NCI-H2029 (cell line): ENCODE measurements at regions not wholly inside any gene's neighbourhood (a gene's known extent, or its start where the extent isn't known, plus 50 kb on each side); places are given as distances from the start of the nearest gene placed in this dataset.
"Not testable (repeated sequence)": the region's sequence is repeated elsewhere in the genome, so short reads cannot be mapped to it uniquely, and the experiment has no call there.

ENCODE experiments used
- DNase-seq: peaks from one replicate; lab custom pipeline; 2025; lab: John Stamatoyannopoulos, UW

DNA sequence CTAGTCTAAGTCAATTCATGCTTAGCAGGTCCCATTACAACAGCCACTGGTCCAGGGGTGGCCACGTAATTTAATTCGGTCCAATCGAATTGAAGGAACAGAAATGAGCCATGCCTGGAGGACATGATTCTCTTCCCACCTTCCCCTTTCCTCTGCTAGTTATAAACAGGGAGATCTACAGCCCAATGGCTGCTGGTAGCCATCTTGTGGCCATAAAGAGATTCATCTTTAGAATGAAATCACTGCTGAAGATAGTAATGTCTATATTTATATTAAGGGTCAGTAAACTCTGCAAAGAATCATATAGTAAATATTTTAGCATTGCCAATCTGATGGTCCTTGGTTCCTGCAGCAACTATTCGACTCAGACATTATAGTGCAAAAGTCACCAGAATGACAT is 530.6 kb downstream of the TTLL7 start:
- DNase-seq = not testable (repeated sequence)

DNA sequence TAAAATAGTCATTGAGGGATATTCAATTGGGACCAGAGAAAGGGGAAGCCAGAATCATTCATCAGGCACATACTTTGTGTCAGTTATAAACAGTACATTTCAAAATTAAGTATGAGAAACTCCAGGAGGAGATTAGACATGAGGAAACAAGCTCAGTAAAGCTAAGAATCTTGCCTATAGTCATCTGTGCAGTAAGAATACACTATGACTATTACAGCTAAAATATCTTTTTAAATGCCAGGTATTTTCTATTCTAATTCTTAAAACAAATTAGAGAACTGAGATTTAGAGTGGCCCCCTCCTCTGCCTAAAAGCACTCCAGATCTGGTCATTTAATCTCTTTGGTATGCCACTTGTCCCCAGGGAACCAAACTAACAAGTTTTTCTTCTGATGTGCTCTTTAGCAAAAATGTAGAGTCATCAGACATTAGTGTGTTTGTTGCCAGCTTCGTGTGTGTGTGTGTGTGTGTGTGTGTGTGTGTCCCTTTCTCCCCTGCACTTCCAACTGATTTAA is 541.1 kb downstream of the TTLL7 start:
- not testable (repeated sequence) for DNase-seq

DNA sequence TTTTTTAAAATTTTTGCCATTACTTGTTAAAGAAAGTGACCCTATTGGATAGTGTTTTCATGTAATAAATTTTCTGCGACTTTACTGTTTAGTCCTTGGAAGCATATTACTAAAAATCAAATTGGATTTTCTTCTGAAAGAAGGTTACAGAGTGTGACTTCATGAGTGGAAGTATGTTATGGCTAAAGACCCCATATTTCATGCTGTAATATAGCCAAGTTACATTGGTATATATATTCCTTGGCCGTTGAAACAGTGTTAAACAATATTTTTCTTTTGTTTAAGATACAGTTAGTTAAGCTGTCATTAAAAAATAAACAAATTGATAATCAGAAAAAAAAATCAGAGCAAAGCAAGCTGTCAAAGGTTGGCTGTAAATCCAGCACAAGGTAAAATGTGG is 541.7 kb downstream of the TTLL7 start:
- not testable (repeated sequence) for DNase-seq

DNA sequence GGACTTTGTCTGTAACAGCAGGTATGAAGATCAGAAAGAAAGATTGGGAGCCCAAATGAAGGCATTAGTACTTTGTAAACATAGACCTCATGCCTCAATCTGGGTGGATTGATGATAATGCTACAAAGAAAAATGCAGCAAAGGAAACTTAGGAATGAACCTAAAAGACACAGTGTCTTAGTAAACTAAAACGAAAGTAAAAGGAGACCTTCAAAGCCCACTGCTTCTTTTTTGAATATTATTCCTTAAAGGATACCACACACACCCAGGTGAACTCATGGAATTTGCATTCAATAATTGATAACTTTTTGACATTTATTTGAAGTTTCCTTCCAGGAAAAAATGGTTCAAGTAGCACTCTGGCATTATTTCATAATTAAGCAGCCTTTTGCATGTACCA is 543.2 kb downstream of the TTLL7 start:
- DNase-seq = not testable (repeated sequence)

DNA sequence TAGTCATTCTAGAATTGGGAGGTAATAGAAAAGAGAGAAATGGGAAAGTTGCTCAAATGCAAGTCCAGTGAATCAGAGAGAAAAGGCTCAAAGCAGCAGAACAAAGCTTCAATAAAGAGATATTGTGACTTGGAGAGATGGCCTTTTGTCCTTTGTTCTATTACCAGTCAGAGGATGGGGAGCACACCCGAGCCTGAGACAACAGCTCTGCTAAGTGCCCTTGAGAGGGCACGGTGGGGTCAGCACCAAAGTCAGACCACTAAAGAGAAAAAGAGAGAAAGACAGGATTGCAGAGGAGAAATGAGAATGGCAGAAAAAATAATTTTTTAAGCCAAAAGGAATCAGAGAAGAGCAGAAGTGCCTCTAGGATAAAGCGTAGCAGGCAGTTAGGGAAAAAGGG is 553.1 kb downstream of the TTLL7 start:
- DNase-seq = not testable (repeated sequence)

DNA sequence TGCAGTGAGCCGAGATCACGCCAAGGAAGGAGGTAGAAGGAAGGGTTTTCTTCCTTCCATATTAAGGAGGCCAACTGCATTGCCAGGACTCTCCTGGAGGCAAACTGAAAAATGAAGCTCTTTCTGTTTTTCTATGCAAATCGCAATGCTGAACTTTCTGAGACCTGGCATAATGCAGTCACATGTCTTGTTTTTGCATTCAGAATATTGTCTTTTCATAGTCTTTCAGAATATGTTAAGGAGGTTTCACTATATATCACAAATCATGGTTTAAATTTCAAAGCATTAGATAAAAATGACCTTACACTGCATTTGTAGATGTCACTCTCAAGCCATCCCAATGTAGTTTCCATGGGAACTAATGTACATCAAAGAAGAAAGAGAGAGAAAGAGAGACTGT is 556.5 kb downstream of the TTLL7 start:
- not testable (repeated sequence) for DNase-seq

DNA sequence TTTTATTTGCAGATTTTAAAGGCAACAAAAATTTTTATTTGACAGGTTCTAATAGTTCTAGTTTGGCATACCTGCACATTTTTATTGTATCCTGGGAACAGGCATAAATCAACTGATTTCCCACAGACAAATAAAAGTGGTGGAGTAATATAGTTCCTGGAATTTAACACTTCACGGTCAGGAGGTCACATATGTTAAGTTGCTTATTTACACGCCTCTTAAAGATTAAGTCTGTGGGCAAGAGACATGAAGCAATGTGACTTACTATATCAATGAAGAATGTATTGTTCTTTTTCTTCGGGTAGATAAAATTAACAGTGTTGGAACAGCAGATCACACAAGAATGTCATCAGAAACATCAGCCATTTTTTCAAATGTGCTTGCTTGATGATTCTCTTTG is 558.3 kb downstream of the TTLL7 start:
- not testable (repeated sequence) for DNase-seq

DNA sequence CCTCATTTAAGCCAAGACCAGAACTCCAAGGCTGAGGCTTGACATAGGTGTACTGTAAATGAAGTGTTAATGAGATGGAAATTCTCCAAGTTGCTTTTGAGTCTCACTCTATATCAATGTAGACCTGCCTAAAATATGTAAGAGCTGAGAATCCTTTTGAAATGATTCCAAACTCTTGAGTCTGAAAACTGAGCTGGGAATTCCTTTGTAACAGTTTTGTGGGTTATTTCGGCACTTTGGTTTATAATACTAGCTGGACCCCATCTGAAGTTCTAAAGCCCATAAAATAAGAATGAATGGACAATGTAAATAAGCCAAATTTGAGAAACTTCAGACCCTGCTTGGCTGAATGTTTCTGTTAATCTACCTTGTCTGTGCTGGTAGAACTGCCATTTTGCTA is 558.9 kb downstream of the TTLL7 start:
- DNase-seq = not testable (repeated sequence)

DNA sequence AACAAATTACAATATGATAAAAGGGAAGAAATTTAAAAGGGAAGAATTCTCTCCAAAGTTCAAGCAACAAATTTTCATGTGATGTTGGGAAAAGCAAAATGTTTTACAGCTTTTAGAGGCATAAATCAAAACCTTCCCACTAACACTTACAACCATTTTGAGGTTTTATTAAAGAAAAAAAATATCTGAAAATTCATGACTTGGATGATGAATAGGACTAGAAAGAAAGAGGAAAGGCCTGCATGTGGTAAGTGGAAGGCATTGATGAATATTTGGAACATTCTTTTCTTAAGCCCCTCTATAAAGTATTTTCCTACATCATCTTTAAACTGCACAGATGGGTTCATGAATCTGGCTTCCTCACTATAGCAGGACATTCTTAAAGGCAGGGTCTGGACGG is 560.6 kb downstream of the TTLL7 start:
- DNase-seq = not testable (repeated sequence)

DNA sequence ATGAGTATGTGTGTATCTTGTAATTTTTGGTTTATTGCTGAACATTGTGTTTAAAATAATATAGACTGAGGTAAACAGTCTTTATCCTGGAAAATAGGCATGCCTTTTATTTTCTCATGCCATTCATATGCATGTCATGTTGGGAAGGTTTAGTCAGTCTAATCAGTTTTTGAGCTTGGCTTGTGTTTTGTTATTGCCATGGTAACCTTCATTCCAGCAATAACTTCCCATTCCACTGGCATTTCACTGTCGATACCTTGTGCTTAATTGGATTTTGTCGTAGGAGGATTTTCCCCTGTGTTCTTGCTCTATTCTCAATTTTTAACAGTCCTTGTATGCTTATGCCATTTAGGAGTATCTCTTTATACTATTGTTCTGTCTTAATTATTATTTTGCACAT is 563.6 kb downstream of the TTLL7 start:
- not testable (repeated sequence) for DNase-seq

DNA sequence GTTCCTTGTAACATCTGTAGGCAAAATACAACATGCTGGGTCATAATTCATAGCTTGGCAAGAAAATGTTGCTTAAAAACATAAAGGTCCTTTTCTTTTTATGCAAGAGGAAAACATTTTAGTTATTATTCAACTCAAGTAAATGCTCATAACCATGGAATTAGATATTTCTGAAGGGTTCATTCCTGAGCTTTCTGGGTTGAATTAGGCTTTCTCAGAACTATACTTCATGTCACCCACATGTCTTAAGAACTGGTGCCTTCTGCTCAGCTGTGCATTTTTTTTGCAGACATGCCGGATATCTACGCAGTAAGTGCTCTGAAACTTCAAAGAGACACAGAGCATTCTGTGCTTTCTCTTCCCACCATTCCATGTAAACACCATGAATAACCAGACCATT is 571.4 kb downstream of the TTLL7 start:
- DNase-seq = not testable (repeated sequence)

DNA sequence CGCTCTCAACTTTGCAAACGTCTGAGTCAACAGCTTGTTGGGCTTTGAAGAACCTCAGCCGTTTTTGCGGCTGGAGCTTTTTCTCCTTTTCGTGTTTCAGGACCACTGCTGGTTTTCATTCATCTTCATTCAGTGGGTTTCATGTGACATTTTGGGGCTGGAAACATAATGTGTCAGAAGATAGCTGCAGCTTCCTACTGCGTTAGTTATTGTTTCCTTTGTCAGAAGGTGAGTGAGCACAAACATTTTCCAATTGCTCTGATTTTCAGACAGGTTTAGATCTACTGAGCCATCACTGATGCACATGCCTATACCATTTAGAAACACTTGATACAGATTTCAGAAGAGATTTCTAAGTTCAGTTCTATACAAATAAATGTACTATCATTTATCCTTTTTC is 575.5 kb downstream of the TTLL7 start:
- not testable (repeated sequence) for DNase-seq

DNA sequence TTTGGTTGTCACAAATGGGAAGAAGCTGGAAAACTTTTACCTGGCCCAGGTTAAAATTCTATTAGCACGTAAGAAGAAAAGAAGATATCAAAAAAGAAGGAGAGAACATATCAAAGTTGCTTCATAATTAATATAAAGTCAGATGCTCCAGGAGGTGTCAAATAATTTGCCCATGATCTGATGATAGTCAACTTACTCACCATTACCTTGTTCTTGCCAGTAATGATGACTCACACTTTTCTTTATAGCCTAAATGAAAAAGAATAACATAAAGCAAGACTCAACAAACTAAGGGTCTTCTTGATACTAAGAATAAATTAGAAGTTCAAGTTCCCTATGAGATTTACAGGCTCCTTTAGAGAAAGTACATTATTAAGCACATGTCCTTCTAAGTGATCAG is 580.4 kb downstream of the TTLL7 start:
- no peak for DNase-seq

DNA sequence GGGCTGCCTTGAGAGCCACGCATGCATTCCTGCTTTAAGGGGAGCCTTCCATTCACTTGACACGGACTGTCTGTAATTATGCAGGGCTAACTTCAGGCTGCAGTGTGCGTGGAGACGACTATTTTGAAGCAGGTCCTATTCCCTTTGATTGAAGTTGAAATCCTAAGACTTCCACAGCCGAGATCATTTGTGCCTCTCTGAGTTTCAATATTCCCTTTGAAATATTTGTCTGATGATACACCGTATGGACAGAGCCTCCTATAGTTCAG is 585.2 kb downstream of the TTLL7 start:
- DNase-seq = not testable (repeated sequence)

DNA sequence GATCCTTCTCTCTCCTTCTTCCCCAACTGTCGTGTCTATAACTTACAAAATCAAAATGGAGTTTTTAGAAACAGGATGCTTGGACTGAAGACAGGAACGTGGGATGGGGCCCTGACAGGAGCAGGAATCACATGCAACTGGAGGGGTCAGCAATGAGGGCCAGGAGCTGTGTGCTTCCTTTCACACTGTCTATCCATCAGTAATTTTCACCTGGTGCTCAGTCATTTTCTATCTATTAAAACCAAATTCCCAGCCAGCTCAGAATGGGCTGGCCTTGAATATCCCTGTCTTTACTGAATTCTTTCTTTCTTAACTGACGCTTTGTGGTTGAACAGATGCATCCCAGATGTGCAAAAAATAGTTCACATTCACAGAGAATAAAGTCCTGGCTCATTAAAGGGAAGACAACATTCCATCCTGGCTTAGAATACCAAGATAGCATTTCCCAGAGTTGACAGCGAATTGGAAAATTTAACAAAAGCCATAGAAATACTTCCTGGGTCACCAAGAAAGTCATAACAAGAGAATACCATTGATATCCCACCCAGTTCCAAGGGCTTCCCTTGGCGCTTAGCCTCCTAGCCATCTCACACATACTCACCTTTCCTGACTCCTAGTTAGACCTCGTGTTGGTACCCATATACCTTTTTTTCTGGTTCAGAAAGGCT is 588.1 kb downstream of the TTLL7 start:
- DNase-seq = not testable (repeated sequence)

DNA sequence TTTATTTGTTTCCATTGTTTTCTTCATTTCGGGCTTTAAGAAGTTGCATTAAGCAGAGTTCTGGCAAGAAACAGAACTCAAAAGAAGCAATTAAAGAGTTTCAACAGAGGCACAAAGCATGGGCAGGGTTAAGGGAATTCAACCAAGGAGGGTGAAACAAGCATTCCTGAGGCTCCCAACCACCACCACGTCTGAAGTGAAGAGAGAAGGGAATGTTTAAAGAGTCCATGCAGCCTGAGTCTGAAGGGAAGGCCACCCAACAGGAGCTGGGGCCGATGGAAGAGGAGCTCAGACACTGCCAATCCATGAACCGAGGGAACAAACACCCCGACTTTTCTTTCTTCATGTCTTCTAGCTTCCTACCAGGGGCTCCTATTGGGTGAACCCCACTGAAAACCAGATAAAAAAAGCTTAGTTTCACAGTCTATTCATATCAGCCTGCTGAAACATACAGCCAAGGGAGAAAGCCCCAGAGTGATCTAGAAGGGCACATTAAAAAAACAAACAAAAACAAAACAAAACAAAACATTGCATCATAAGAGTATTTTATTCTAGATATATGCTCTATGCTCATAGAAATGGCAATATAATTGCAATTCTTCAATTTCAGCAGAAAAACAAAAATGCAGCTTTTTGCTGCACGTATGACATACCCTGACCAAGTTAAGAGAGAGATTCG is 592.1 kb downstream of the TTLL7 start:
- DNase-seq = not testable (repeated sequence)

DNA sequence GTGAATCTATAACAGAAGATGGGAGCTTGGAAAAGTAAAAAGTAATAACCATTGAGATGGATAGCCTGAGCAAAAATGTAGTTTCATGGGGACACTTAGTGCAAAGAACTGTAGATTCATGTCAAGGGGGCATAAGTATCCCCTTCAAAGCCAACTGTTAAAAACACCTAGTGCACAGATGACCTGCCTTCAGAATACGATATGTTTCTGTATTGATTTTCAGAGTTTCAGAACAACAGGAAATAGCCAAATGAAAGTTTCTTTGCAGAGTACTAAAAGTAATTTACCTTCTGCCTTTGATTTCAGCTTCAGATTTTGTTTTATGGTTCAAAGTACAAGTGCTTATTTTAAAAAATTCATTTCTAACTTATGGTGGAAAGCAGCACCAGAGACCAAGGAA is 593.1 kb downstream of the TTLL7 start:
- DNase-seq = not testable (repeated sequence)

DNA sequence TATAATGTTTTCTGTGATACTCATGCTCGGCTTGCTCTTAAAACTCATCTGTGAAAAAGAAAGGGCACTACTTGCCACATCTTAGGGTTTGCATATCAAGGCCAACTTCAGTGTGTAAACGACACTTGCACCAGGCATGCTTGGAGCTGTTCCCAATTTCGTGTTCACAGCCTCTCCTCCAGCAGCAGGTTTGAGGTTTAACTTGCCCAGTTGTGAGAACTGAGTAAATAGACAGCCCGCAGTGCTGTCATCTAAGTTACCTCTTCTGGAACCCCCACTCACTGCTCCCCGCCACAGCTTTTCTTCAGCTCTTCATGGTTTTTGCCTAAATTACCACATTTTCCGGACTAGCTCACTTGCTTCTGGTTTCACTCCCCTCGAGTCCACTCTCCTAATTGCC is 595.4 kb downstream of the TTLL7 start:
- DNase-seq = not testable (repeated sequence)

DNA sequence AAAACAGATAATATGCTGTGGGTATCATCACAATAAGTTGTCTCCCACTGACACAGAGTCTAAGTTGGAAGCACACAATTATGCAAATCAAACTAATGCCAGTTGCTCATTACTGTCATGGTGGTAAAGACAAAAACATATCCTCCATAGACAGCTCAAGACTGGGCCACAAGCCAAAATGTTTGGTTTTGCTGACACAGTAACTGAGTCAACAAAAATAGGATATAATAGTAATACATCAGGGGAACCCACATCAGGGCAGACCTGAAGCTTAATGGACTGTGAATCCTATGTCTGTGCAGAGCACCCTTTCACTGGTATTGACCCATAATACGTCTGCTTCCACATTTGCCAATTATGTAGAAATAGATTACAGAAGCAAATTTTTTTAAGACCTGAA is 597.8 kb downstream of the TTLL7 start:
- DNase-seq = peak; percentile 64

DNA sequence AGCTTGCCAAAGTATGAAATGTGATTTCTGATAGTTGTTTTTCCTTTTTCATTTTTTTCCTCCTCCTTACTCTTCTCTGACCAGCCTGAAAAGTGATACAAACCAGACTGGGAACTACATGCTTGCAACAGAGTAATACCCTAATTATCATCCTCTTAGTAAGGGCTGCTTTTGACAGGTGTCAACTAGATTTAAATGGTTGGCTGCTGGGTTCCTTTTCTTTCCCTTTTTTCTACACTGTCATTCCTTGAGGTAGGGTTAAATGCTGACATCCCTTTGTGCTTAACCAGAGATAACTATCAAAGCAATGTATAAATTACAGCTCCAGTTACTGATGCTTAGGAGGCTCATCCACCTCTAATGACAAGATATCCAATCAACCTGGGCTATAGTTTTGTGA is 598.8 kb downstream of the TTLL7 start:
- DNase-seq = not testable (repeated sequence)

DNA sequence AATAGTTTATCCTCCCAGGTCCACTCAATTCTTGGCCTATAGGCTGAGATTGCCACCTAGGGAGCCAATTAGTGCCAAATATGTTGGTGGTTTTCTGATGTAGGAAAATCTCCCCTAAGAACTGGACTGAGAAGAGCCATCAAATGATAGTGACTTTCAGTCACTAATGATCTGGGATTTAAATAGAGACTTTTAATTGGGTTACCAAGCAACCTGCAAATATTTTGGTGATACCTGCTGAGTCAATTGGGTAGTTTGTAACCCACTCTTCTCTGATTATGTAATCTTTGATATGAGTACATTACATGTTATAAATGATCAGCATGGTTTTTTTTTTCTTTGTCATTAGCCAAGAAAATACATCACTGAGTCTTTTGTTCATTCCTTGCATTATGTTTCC is 600.8 kb downstream of the TTLL7 start:
- DNase-seq = not testable (repeated sequence)

DNA sequence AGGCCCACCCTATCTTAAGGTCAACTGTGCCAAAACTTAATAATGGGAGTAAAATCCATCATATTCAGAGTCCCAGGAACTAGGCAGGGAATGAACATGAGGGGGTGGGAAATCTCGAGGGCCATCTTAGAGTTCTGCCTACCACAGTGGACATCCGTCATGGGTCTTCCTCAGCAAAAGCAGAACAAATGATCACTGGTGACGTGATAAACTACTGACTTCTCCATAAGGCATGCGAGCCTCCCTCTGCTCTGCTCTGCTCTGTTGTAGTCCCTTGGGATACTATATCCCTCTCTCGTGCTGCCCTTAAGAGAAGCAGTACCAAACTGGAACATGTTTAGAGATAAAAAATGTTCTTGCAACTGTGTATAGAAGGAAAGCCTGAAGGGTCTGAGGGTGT is 603.8 kb downstream of the TTLL7 start:
- DNase-seq = not testable (repeated sequence)

DNA sequence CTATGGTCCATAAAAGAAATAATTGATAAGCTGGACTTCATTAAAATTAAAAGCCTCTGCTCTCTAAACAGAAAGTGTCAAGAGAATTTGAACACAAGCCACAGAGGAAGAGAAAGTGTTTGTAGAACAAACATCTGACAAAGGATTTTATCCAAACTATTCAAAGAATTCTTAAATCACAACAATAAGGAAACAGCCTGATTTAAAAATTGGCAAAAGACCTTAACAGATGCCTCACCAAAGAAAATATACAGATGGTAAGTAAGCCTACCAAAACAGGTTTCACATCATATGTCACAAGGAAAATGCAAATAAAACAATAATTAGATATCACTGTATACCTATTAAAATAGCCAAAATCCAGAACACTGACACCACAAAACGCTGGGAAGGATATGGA is 612.0 kb downstream of the TTLL7 start:
- DNase-seq = not testable (repeated sequence)

DNA sequence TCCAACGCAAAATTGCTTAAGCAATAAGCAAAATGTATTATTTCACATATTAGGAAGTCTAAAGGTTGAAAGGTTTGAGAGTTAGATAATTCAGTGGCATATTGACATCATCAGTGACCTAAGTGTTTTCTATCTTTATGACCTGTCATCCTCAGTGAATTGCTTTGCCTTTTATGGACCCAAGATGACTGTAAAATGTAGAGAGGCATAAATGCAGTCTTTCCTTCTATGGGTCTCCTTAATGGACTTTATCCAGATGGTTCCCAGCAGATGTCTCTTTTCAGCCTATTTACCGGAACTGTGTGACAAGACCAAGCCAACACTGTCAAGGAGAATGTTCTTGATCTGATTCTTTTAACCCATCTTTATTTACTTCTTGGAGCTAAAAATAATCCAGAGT is 615.8 kb downstream of the TTLL7 start:
- not testable (repeated sequence) for DNase-seq
